SK-N-MC (cell line): ENCODE measurements at regions not wholly inside any gene's neighbourhood (a gene's known extent, or its start where the extent isn't known, plus 50 kb on each side); places are given as distances from the start of the nearest gene placed in this dataset.

Experiments used
- EZH2 ChIP-seq: fragments of 200-600 bp; sonication (generic); IDR thresholded peaks from one replicate; pipeline ENCODE4 v1.6.1; 2017; ENCODE audit warnings: antibody characterized with exemption
- FOXP2 ChIP-seq: optimal IDR thresholded peaks from 2 replicates; pipeline ENCODE3; 2011; ENCODE audit warnings: mild to moderate bottlenecking, moderate library complexity; ENCODE audit not compliant: insufficient read depth; ENCODE audit errors: extremely low read length, control extremely low read depth
- POLR2AphosphoS5 ChIP-seq: IDR thresholded peaks from 2 replicates; pipeline ENCODE4 v1.6.1; 2012; ENCODE audit warnings: mild to moderate bottlenecking, low read depth, low read length, borderline replicate concordance

- TF ChIP-seq POLR2AphosphoS5: no peak
- TF ChIP-seq EZH2: no peak
- no peak for TF ChIP-seq FOXP2
Measured at GRCh38 chr2:14558335-14558919, 74.1 kb upstream of the LRATD1 start.
